WTC11 (cell line): ENCODE measurements at regions not wholly inside any gene's neighbourhood (a gene's known extent, or its start where the extent isn't known, plus 50 kb on each side); places are given as distances from the start of the nearest gene placed in this dataset.
A peak's percentile ranks its signal among the peaks of the same experiment; 100 is the strongest.

Experiments used
- ATAC-seq: fragments of 200-7000 bp; cut with Tn5 transposase; 2 replicates; pipeline ENCODE4 v1.10.0; 2021; ENCODE audit warnings: mild to moderate bottlenecking, moderate library complexity
- CTCF ChIA-PET: fragments of 300-600 bp; sonication (Branson Sonifier 250); formaldehyde crosslinking; loops from one replicate; lab custom pipeline; 2021; ENCODE audit warnings: antibody characterized with exemption; lab: Charles Lee
- POLR2A ChIA-PET: fragments of 350-600 bp; sonication (Branson Sonifier 250); formaldehyde crosslinking; loops from one replicate; lab custom pipeline; 2021; ENCODE audit warnings: antibody characterized with exemption; lab: Charles Lee
- DNase-seq: peaks from one replicate; pipeline ENCODE4 v3.0.0; 2021; ENCODE audit warnings: low spot score
- H3K27ac Mint-ChIP-seq: 2 replicates; pipeline ENCODE4 v1.8.0; 2021; ENCODE audit warnings: mixed read lengths
- H3K27me3 Mint-ChIP-seq: 2 replicates; pipeline ENCODE4 v1.8.0; 2021; ENCODE audit warnings: low read depth, mild to moderate bottlenecking, moderate library complexity, mixed read lengths
- H3K36me3 Mint-ChIP-seq: 2 replicates; pipeline ENCODE4 v1.8.0; 2021; ENCODE audit warnings: mixed read lengths
- H3K4me1 Mint-ChIP-seq: 2 replicates; pipeline ENCODE4 v1.8.0; 2022; ENCODE audit warnings: mixed read lengths
- H3K4me3 Mint-ChIP-seq: 2 replicates; pipeline ENCODE4 v1.8.0; 2021; ENCODE audit warnings: mild to moderate bottlenecking, moderate library complexity, mixed read lengths
- H3K9me3 Mint-ChIP-seq: 2 replicates; pipeline ENCODE4 v1.8.0; 2021; ENCODE audit warnings: mixed read lengths
- ATF1 ChIP-seq: sonication (generic); formaldehyde crosslinking; IDR thresholded peaks from 2 replicates; pipeline ENCODE4 v1.8.1; 2023; ENCODE audit warnings: mild to moderate bottlenecking, moderate library complexity, missing genetic modification reagents
- ESRRA ChIP-seq: sonication (generic); formaldehyde crosslinking; IDR thresholded peaks from 2 replicates; pipeline ENCODE4 v1.8.1; 2022; ENCODE audit warnings: mild to moderate bottlenecking, missing genetic modification reagents, borderline replicate concordance
- GRHL2 ChIP-seq: fragments of 250-450 bp; sonication (Bioruptor Pico); IDR thresholded peaks from 2 replicates; pipeline ENCODE4 v1.8.0; 2022; ENCODE audit warnings: mild to moderate bottlenecking, moderate library complexity; ENCODE audit not compliant: insufficient replicate concordance, severe bottlenecking
- IRF2 ChIP-seq: sonication (generic); formaldehyde crosslinking; IDR thresholded peaks from 2 replicates; pipeline ENCODE4 v1.8.0; 2022; ENCODE audit warnings: low read depth, missing genetic modification reagents, borderline replicate concordance
- KAT7 ChIP-seq: sonication (generic); formaldehyde crosslinking; IDR thresholded peaks from 2 replicates; pipeline ENCODE4 v1.8.1; 2023; ENCODE audit warnings: missing genetic modification reagents, mild to moderate bottlenecking, borderline replicate concordance
- MXD4 ChIP-seq: fragments of 250-450 bp; sonication (Bioruptor Pico); IDR thresholded peaks from 2 replicates; pipeline ENCODE4 v1.8.0; 2021; ENCODE audit warnings: mild to moderate bottlenecking, moderate library complexity, borderline replicate concordance
- MYBL2 ChIP-seq: sonication (generic); formaldehyde crosslinking; IDR thresholded peaks from 2 replicates; pipeline ENCODE4 v1.8.1; 2023; ENCODE audit warnings: mild to moderate bottlenecking, moderate library complexity, missing genetic modification reagents
- SOX15 ChIP-seq: fragments of 250-450 bp; sonication (Bioruptor Pico); IDR thresholded peaks from 2 replicates; pipeline ENCODE4 v1.9.0; 2021; ENCODE audit warnings: mild to moderate bottlenecking
- ZBTB21 ChIP-seq: sonication (generic); formaldehyde crosslinking; IDR thresholded peaks from 2 replicates; pipeline ENCODE4 v1.8.1; 2023; ENCODE audit warnings: mild to moderate bottlenecking, missing genetic modification reagents, borderline replicate concordance
- ZNF263 ChIP-seq: sonication (generic); formaldehyde crosslinking; IDR thresholded peaks from 2 replicates; pipeline ENCODE4 v1.8.1; 2022; ENCODE audit warnings: low read depth, mild to moderate bottlenecking, moderate library complexity, missing genetic modification reagents
- ZNF512 ChIP-seq: sonication (generic); formaldehyde crosslinking; IDR thresholded peaks from 2 replicates; pipeline ENCODE4 v1.8.1; 2022; ENCODE audit warnings: missing genetic modification reagents, borderline replicate concordance
- ZNF671 ChIP-seq: fragments of 250-450 bp; sonication (Bioruptor Pico); IDR thresholded peaks from 2 replicates; pipeline ENCODE4 v1.8.0; 2021; ENCODE audit warnings: mild to moderate bottlenecking
- TF ChIP-seq, protein P1 (sequence below): fragments of 250-450 bp; sonication (Bioruptor Pico); IDR thresholded peaks from 2 replicates; pipeline ENCODE4 v1.9.0; 2021; ENCODE audit warnings: mild to moderate bottlenecking
- TF ChIP-seq, protein P2 (sequence below): sonication (generic); formaldehyde crosslinking; IDR thresholded peaks from 2 replicates; pipeline ENCODE4 v1.8.1; 2023; ENCODE audit warnings: mild to moderate bottlenecking, missing genetic modification reagents, moderate library complexity
- TF ChIP-seq, protein P3 (sequence below): fragments of 250-450 bp; sonication (Bioruptor Pico); IDR thresholded peaks from 2 replicates; pipeline ENCODE4 v1.9.0; 2021; ENCODE audit warnings: mild to moderate bottlenecking, borderline replicate concordance
- TF ChIP-seq, protein P4 (sequence below): sonication (generic); formaldehyde crosslinking; conservative IDR thresholded peaks from 2 replicates; pipeline ENCODE4 v1.8.1; 2022; ENCODE audit warnings: mild to moderate bottlenecking, missing genetic modification reagents
- TF ChIP-seq, protein P5 (sequence below): sonication (generic); formaldehyde crosslinking; IDR thresholded peaks from 2 replicates; pipeline ENCODE4 v1.8.1; 2023; ENCODE audit warnings: mild to moderate bottlenecking, moderate library complexity, missing genetic modification reagents

GRCh38 chr9:29214154-29214689, 1640.9 kb upstream of the C9orf72 start:
- Mint-ChIP-seq H3K4me1 (peaks cover 36% of the 10 kb centered on the region), H3K27ac (peak overlapping the region; percentile 33; the same call in 1 of the 2 replicates), H3K27me3 (peaks cover 39% of the 10 kb centered on the region)
- TF ChIP-seq, protein P1, sequence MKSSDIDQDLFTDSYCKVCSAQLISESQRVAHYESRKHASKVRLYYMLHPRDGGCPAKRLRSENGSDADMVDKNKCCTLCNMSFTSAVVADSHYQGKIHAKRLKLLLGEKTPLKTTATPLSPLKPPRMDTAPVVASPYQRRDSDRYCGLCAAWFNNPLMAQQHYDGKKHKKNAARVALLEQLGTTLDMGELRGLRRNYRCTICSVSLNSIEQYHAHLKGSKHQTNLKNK (CRISPR knock-in tag), result no peak
- no peak for TF ChIP-seq ZBTB21 (CRISPR knock-in tag)
- TF ChIP-seq KAT7 (CRISPR knock-in tag), result no peak
- no peak for TF ChIP-seq SOX15
- TF ChIP-seq, protein P2, sequence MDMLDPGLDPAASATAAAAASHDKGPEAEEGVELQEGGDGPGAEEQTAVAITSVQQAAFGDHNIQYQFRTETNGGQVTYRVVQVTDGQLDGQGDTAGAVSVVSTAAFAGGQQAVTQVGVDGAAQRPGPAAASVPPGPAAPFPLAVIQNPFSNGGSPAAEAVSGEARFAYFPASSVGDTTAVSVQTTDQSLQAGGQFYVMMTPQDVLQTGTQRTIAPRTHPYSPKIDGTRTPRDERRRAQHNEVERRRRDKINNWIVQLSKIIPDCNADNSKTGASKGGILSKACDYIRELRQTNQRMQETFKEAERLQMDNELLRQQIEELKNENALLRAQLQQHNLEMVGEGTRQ (CRISPR knock-in tag), result no peak
- TF ChIP-seq MYBL2 (CRISPR knock-in tag), result no peak
- no peak for TF ChIP-seq ZNF263 (CRISPR knock-in tag)
- no peak for TF ChIP-seq ZNF512 (CRISPR knock-in tag)
- no peak for TF ChIP-seq GRHL2 (CRISPR knock-in tag)
- TF ChIP-seq IRF2 (CRISPR knock-in tag), result no peak
- TF ChIP-seq ATF1 (CRISPR knock-in tag), result no peak
- TF ChIP-seq, protein P3, sequence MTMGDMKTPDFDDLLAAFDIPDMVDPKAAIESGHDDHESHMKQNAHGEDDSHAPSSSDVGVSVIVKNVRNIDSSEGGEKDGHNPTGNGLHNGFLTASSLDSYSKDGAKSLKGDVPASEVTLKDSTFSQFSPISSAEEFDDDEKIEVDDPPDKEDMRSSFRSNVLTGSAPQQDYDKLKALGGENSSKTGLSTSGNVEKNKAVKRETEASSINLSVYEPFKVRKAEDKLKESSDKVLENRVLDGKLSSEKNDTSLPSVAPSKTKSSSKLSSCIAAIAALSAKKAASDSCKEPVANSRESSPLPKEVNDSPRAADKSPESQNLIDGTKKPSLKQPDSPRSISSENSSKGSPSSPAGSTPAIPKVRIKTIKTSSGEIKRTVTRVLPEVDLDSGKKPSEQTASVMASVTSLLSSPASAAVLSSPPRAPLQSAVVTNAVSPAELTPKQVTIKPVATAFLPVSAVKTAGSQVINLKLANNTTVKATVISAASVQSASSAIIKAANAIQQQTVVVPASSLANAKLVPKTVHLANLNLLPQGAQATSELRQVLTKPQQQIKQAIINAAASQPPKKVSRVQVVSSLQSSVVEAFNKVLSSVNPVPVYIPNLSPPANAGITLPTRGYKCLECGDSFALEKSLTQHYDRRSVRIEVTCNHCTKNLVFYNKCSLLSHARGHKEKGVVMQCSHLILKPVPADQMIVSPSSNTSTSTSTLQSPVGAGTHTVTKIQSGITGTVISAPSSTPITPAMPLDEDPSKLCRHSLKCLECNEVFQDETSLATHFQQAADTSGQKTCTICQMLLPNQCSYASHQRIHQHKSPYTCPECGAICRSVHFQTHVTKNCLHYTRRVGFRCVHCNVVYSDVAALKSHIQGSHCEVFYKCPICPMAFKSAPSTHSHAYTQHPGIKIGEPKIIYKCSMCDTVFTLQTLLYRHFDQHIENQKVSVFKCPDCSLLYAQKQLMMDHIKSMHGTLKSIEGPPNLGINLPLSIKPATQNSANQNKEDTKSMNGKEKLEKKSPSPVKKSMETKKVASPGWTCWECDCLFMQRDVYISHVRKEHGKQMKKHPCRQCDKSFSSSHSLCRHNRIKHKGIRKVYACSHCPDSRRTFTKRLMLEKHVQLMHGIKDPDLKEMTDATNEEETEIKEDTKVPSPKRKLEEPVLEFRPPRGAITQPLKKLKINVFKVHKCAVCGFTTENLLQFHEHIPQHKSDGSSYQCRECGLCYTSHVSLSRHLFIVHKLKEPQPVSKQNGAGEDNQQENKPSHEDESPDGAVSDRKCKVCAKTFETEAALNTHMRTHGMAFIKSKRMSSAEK (CRISPR knock-in tag), result no peak
- TF ChIP-seq ZNF671 (CRISPR knock-in tag), result no peak
- TF ChIP-seq ESRRA (CRISPR knock-in tag), result no peak
- TF ChIP-seq, all 79 proteins: peak for 0
- POLR2A ChIA-PET, result interaction anchor here (0.9 kb wide), 1 partner anchor 440 kb away, joined by 3 read pairs; no protein-coding TSS in a partner anchor
- CTCF ChIA-PET, result interaction anchor here (0.8 to 4.1 kb wide), 6 partner anchors 31 to 565 kb away, joined by 4 to 29 read pairs (median 4); no protein-coding TSS in a partner anchor
- DNase-seq, result peak; percentile 72
- no peaks in the 10 kb centered on the region for H3K9me3 Mint-ChIP-seq
- H3K36me3 Mint-ChIP-seq, result no peaks in the 10 kb centered on the region
- H3K4me3 Mint-ChIP-seq, result peak overlapping the region; percentile 93
- ATAC-seq, result peak; percentile 79

DNA sequence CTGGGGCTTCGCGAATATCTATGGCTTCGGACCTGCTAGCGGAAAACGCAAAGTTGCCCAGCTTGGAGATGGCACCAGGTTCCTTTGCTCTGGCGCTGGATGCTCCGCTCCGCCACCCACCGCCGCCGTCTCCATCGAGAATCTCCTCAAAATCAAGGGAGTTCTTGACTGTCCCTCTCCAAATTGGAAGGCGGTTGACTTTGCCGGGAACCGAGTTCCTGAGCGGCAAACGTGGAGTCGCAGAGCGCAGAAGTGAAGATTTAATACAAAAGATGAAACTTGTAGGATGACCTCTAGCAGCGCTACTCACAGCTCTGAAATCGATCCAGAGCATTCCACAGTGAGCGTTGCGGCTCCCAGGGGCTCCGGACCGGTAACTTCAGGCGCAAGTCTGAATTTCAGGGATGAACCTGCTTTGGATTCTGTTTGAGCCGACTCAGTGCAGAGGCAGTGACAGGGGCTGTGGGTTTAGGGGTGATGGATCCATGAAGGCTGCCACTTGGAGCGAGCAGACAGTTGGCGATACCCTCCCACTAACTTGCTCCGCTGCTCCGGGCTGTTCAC, 1641.5 kb upstream of the C9orf72 start:
- DNase-seq (peak; percentile 44), ATAC-seq (peak; percentile 1)
- TF ChIP-seq MXD4, result no peak
- TF ChIP-seq, protein P4, sequence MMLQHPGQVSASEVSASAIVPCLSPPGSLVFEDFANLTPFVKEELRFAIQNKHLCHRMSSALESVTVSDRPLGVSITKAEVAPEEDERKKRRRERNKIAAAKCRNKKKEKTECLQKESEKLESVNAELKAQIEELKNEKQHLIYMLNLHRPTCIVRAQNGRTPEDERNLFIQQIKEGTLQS (CRISPR knock-in tag), result no peak
- TF ChIP-seq, protein P5, sequence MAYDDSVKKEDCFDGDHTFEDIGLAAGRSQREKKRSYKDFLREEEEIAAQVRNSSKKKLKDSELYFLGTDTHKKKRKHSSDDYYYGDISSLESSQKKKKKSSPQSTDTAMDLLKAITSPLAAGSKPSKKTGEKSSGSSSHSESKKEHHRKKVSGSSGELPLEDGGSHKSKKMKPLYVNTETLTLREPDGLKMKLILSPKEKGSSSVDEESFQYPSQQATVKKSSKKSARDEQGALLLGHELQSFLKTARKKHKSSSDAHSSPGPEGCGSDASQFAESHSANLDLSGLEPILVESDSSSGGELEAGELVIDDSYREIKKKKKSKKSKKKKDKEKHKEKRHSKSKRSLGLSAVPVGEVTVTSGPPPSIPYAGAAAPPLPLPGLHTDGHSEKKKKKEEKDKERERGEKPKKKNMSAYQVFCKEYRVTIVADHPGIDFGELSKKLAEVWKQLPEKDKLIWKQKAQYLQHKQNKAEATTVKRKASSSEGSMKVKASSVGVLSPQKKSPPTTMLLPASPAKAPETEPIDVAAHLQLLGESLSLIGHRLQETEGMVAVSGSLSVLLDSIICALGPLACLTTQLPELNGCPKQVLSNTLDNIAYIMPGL (CRISPR knock-in tag), result 0 out of 2 replicates have a peak, but pooled peaks have one; percentile 38
- Mint-ChIP-seq H3K9me3 (no peaks in the 10 kb centered on the region), H3K27ac (no peak overlapping the region), H3K27me3 (peaks cover 39% of the 10 kb centered on the region), H3K4me1 (peaks cover 34% of the 10 kb centered on the region), H3K36me3 (no peaks in the 10 kb centered on the region), H3K4me3 (peak overlapping the region; percentile 93)
- ChIA-PET POLR2A (no interaction called here), CTCF (interaction anchor here (1.0 to 4.1 kb wide), 4 partner anchors 31 to 440 kb away, joined by 4 to 29 read pairs (median 12); no protein-coding TSS in a partner anchor)
